HuH-7.5 (cell line): ENCODE measurements at regions not wholly inside any gene's neighbourhood (a gene's known extent, or its start where the extent isn't known, plus 50 kb on each side); places are given as distances from the start of the nearest gene placed in this dataset.

Experiments used
- DNase-seq: peaks from one replicate; pipeline ENCODE4 v3.0.0; 2011; ENCODE audit warnings: low spot score

DNA sequence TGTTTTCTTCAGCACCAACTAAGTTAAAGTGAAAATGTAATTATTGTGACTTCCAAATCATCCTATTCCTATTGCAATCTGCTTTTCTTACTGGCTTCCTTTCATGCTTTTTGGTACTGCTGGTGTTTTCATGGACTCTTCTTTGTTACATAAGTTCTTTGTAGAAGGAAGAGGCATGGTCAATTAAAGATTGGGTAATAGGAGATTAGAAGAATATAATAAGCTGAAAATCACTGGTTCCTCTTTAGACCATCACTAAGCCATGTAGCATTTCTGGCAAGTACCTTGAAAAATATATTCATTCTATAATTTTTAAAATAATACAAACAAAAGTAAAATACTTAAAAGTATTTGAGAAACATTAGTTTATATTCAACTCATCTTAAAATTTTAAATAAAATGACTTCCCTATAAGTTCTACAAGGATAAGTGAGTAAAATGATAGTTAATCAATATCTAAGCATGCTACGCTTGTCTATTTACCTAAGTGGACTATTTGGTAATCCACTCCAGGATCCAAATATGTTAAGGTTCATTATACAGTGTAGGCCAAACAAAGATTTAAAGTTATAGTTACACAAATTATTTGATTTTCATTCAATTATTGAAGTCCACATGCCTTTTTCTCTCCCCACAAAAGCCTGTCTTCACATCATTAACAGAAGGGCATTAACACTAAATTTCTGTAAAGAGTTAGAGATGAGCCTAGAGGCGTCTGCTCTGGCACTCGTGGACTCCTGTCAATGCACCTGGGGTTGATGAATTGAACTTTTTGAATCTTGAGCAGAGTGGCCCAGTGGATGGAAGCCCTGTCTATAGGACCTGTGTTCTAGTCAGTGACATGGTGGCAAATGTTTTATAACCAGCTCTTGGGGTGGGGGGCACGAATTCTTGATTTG is 408.1 kb downstream of the INHBA start:
- no peak for DNase-seq

DNA sequence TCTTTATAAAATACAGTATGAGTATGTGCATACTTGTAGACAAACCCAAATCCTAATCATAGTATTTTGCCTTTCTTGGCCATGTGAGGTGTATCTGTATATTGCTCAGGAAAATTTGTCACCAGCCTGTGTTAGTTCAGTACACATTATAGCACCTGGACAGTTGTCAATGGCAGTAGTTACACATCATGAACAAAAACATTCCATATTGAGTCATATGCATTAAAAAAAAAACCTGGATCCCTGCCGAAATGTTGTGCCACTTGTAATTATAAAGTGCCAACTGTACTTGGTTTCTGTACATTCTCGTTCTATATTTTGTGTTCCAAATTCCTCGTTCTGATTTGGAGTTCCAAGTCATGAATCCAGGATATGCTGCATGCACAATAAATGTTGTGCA is 410.4 kb downstream of the INHBA start:
- DNase-seq: no peak

DNA sequence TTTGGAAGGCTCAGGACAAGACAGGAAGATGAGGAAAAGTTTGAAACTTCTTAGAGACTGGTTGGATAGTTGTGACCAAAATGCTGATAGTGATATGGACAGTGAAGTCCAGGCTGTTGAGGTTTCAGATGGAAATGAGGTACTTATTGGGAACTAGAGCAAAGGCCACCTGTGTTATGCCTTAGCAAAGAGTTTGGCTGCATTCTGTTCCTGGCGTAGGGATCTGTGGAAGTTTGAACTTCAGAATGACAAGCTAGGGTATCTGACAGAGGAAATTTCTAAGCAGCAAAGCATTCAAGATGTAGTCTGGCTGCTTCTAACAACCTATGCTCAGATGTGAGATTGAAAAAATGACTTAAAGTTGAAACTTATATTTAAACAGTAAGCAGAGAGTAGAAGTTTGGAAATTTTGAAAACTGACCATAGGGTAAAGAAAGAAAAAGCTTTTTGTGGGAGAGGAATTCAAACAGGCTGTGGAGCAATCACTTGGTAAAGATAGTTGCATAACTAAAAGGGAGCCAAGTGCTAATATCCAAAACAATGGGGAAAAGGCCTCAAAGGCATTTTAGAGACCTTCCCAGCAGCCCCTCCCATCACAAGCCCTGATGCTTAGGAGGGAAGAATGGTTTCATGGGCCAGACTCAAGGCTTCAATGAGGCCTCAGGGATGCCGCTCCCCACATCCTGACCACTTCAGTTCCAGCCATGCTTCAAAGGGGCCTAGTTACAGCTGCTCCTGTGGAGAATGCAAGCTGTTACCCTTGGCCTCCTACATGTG is 415.1 kb downstream of the INHBA start:
- DNase-seq: no peak

DNA sequence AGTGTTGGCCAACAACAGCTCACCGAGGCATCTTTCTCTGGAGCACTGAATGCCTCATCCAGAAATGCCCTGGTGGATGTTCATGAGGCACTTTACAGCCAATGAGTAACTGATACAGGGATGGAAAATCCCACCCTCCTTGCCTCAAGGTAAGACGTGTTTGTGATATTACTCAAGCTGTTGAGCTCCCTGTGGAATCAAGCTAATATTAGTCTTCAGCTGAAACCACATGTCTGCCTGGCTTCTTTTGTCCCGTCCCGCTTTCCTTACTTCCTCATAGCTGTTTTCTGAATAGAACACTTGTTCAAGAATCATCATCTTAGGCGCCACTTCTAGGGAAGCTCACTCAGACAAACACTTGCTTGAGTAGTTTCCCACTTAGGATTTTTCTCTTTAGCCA is 422.4 kb downstream of the INHBA start:
- DNase-seq: no peak

DNA sequence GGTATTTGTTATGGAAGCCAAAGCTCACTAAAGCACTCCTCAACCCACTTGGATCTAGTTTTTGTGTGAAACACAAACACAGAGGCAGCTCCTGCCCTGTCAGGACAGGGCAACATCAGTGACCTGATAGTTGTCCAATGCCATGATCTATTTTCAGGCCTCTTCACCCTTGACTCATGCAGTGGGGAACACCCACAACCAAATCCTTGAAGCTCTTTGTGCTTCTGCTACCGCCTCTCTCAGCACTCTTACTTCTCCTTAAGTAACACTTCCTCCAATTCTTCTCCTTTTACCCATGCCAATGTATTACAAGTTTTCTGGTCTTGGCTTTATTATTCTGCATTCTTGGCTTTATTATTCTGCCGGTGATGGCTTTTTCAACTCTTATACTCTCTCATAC is 425.3 kb downstream of the INHBA start:
- no peak for DNase-seq

DNA sequence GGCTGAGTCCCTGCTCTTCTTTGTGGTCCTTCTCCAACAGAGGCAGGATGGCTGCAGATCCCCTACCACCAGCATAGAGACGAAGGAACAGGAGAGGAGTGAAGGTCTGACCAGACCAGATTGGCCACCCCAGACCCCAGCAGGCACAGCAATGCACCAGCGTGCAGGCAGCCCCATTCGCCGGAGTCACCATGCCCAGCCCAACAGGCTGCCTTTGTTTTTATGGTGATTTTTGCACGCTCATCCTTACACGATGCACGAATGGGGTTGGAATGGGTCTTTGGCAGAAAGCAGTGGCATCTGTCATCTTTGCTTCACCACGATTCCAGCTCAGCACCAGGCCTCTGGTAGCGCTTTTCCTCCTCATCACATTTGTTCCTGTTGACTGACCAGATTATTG is 427.6 kb downstream of the INHBA start:
- no peak for DNase-seq

DNA sequence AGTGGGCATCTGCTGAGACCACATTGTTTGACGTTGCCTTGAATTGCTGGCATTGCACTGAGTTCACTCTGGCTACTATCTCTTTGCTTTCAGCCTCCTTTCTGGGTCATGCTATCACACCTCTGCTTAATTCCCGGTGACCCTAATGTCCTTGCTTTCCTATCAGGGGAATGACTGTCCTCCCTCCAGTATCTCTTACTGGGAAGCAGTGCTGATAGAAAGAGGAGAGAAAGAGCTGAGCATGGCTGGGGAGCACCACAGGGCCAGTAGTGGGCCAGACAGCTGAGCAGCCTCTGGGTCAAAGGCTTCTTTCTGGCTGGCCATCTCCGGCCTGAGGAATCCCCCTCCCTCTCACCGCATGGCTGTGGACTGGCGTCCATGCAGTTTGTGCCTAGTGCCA is 428.7 kb downstream of the INHBA start:
- DNase-seq: no peak

DNA sequence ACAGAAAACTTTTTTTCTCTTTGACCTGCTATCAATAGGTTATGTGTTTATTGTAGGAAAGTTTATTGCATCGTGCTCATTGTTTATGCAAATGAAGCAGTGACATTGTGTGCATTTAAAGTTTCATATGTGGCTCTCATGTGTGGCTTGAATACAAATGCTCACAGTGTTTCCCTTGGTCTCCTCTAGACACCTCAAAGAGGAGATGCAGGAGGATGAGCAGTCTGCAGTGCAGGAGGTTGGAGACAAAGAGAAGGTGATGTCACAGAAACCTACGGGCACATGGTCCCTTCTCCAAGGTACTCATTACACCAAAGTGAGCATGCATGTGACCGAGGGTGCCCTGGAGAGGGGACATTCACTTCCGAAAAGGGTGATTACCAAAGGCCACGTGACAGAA is 430.2 kb downstream of the INHBA start:
- no peak for DNase-seq

DNA sequence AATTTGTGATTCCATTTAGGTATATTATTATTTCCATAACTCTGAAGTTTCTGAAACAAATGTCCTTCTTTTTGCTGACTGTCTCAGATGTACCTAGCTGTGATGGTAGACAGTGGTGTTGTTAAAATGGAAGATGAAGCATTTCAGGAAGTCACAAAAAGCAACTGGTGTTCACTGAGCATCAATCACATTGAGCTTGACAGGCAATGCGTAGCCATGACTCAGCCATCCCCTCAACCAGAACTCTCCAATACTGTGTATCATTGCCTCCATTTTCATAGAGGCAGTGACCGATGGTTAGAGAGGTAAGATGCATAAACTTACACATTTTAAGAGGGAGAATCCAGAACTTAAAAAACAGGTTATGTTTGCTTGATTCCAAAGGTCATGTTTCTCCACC is 434.0 kb downstream of the INHBA start:
- no peak for DNase-seq

DNA sequence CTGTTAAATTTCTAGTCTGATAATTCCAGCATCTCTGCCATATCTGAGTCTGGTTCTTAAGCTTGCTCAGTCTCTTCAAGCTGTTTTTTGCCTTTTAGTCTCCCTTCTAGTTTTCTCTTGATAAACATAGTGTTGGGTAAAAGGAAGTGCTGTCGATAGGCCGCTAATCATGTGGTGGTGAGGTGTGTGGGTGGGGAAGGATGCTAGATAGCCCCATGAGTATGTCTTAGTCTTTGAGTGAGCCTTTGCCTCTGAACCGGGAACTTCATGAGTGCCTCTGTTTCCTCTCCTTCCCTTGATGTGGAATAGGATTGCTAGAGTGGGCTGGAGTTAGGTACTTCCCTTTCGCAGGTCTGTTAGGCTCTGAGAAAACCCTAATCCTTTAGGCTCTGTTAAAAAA is 441.8 kb downstream of the INHBA start:
- no peak for DNase-seq

DNA sequence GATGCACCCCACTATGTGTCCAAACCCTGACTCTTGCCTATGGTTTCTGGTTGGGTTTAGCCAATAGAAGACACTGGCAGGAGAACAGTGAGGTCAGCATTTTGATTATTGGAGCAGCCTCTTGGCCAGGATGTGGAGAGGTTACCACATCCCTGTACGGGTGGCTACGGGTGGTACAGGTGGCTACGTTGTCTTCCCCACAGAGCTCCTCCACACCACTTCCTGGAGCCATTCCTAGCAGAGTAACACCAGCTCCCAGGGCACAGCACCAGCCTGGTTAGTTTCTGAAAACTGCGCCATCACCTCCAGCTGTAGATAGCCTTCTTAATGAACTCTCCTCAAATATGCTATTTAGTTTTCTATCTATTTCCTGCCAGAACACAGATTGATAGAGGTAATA is 445.2 kb downstream of the INHBA start:
- no peak for DNase-seq

DNA sequence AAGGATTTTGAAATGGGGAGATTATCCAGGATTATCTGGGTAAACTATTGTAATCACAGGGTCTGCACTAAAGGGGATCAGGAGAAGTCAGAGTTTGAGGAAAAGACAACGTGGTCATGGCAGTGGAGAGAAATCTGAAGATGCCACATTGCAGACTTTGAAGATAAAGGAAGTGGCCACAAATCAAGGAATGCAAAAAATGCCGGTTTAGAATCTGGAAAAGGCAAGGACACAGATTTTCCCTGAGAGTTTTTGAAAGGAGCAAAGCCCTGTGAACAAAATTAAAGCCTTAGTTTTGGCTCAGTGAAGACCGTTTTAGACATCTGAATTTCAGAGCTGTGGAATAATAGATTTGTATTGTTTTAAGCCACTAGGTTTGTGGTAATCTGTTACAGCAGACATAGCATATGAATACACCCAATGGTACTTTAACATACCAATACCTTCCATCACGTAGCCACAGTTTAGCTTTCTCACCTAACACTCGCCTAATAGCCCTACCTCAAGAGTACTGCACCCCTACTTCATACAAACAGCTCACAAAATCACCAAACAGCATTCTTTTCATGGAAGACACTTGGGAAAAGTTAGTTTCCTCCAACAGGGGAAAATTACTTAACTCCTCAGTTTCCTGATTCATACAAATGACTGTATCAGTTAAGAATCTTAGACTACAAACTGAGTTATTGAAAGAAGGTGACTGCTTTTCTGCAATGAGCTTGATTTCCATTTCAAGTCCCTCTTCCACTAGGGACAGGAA is 446.5 kb downstream of the INHBA start:
- no peak for DNase-seq

DNA sequence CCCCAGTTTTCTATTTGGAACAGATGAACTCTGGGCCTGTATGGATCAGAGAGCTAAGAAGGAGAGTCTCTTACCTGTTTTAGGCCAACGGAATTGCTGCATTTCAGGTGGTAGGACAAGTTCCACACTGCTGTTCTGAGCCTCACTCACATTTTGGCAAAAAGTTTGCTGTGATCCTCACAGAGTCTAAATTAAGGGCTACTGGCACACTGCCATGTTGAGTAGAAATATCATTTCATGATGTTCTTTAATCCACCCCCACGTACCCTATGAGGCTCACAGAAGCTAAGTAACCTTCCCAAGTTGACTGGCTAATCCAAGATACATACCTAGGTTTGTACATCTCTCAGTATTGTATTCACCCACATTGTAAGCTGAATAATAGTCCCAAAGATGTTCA is 447.2 kb downstream of the INHBA start:
- no peak for DNase-seq

DNA sequence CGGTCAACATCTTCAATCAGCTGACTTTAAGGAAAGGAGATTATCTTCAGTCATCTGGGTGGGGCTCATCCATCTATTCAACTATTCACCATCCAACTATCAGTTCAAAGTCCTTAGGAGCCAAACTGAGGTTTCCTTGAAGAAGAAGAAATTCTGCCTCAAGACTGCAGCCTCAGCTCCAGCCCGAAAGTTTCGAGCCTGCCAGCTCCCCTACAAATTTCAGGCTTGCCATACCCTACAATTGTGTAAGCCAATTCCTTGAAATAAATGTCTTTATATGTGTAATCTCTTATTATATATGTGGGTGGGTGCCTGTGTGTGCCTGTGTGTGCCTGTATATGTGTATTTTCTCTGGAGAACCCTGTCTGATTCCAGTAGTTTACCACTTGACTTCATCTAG is 447.8 kb downstream of the INHBA start:
- no peak for DNase-seq

DNA sequence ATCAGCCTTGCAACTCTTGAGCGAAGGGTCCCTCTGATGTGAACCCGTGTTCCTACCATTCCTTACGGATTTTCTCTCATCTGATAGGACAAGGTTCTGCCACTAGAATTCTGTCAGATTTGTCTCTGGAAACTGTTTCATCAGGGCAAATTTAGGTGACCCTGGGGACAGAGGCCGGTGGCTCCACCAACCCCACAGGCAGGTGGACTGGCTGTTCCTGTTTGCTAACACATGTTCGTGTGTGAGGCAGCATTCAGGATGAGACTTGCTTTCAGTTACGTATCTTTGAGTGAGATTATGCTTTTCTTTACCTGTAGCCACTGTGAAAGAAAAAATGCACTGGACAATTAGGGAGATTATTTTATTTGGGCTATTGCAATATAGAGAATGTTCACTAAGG is 449.9 kb downstream of the INHBA start:
- DNase-seq: no peak

DNA sequence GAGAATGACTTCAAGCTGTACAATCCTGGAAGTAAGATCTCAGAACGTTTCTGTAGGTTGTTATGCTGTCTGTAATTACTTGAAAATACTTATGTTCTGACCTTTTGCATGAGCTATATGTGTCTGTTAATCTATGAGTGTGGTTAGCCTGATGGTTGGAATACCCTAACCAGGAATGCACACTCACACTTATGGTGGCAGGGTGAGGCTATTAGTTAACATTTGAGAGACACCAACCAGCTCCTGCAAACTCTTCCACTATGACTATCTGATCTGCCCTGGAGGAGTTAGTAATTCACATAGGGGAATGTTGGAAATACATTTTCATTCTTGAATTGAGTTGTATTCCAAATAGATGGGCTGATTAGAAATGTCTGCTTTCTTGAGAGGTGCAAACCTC is 450.3 kb downstream of the INHBA start:
- no peak for DNase-seq

DNA sequence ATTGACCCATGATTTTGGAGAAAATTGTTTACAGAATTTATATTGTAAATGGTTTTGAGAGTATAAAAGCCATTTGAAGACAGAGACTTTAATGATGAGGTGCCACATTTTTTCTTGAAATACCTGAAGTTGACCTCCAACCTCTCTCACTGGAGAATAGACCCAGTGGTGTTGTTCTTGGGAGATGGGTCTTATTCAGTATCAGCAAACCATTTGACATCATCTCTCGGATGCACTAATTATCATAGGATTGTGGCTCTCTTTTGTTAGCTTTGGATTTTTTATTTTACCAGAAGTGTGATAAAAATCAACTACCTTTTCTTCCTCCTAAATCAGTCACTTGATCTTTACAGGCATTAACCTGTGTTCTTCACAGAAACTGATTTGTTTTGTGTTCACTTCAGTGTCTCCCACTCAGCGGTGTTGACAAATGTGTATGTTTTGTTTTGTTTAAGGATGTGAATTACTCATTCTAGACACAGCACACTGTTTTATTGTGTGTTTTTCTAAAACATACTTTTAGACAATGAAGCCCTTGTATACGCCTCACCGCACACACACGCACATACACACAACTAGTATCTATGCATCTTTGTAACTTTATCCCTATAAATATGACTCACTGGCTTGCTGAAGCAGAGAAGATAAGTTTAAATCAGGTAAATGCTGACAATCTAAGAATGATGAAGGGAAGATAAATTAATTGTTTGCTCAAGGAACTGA is 455.6 kb downstream of the INHBA start:
- DNase-seq: no peak

DNA sequence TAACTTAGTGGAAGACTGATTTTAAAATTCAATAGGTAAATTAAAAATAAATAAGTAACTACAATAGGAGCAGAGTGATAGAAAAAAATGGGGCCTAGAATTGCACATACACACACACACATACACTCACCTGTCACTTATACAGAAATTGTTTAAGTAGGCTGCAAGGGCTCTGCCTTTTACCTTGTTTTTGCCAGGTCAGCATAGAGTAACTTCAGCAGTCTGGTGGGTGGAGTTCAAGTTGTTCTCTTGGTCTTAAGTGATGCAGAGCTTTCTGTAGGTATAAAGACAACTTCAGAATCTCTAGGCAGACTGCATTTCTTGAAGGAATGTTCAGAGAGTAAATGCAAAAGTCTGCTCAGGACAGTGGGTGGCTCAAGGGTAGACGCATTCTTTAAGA is 457.0 kb downstream of the INHBA start:
- no peak for DNase-seq

DNA sequence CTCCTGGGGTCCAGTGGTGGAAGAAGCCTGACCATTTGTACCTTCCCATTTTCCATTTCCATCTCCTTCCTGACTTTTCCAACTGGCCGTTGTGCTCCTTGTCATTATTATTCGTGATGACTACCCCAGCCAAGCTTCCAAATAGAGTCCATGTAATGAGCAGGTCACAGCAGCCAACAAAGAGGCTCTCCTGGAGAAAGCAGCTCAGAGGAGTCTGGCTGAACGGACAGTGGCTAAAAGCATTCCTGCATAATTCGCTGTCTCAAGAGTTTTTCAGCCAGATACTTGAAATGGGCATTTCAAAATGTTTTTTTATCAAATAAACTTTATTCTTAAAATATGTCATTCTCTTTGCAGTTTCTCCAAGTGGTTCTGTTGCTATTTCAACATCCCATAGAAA is 458.6 kb downstream of the INHBA start:
- no peak for DNase-seq

DNA sequence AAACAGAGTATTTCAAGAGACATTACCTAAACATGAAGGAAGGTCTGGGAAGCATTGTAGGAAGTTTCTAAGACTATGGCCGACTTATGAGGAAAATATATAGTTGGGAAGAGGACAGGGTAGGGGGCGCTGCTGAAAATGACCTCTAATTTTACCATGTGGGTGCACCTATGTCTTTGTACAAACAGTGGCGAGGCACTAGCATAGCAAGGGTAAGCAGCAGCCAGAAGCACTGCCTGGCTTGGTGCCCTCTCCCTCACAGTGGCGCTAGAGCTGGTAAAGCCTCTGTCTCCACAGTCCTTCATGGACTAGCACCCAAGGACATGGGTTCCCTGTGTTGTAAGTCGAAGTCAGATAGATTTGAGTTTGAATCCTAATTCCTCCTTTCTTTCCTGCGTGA is 461.2 kb downstream of the INHBA start:
- no peak for DNase-seq

DNA sequence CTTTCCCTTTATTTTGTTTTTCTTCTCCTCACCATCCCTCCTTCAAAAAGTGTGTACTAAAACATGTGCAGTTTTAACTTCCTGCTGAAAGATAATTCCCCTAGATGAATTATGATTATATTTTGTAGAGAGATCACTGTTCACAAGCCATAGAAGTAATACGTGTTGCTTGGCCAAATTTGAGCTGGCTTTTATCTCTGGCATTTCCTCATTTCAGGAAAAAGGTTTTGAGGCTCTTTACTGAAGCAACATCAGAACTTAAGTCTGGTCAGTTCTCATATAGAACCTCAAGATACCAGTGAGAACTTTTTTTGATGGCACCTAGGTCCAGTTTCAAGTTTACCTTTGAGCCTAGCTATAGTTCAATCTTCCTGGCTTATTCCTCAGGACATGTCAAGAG is 463.3 kb downstream of the INHBA start:
- DNase-seq: no peak

DNA sequence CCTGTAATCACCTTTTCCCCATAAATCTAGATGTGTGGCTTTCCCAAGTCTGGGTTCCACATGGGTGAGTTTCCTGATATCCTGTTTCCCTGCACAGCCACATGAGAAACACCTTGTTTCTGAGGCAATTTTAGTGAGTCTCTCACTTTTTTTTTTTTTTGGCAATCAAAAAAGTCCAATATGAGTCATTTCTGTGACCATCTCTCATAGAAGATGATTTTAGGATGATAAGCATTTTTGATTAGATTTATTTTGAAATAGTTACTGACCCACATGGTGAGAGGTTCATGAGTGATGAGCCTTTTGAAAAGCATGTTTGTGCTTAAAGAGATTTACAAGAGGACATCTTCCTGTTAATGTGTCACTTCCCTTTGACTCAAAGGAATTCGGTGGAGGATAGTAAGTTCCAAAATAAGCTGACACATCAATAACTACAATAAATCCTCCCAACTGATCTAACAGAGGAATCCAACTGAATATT is 464.0 kb downstream of the INHBA start:
- DNase-seq: no peak
